OCI-LY1 (cell line): ENCODE measurements at regions not wholly inside any gene's neighbourhood (a gene's known extent, or its start where the extent isn't known, plus 50 kb on each side); places are given as distances from the start of the nearest gene placed in this dataset.

Experiments
- CTCF ChIP-seq: fragments of 200-600 bp; sonication (generic), shearing (Covaris generic); IDR thresholded peaks from 2 replicates; pipeline ENCODE4 v1.5.1; 2017; ENCODE audit warnings: mild to moderate bottlenecking, antibody characterized with exemption, low read length, moderate library complexity, mixed read lengths
- EZH2 ChIP-seq: fragments of 200-600 bp; sonication (generic), shearing (Covaris generic); IDR thresholded peaks from 2 replicates; pipeline ENCODE4 v1.8.0; 2017; ENCODE audit warnings: borderline replicate concordance, mixed run types, mild to moderate bottlenecking, antibody characterized with exemption, low read length, moderate library complexity, mixed read lengths

- TF ChIP-seq EZH2, result no peak
- TF ChIP-seq CTCF, result no peak
These were observed 182.5 kb upstream of the INTU start for GRCh38 chr4:127450276-127450675.
